ENCODE measurements at regions not wholly inside any gene's neighbourhood (a gene's known extent, or its start where the extent isn't known, plus 50 kb on each side); places are given as distances from the start of the nearest gene placed in this dataset.

GRCh38 chr10:10811562-10811961 is 206.1 kb upstream of the CELF2 start:
- Histone ChIP-seq H3K9me3 (ENCODE audit: low read length) (no peaks in the 10 kb centered on the region), H3K4me3 (ENCODE audit: low read depth, low read length, poor library complexity, severe bottlenecking) (no peak overlapping the region), H2AFZ (ENCODE audit: low read length) (no peak overlapping the region), H3K79me2 (ENCODE audit: insufficient read depth, low read length) (no peaks in the 10 kb centered on the region), H3F3A (ENCODE audit: insufficient read depth, low read length) (no peaks in the 10 kb centered on the region), H3K9ac (ENCODE audit: low read length) (no peak overlapping the region), H4K20me1 (ENCODE audit: insufficient read depth, low read length) (no peaks in the 10 kb centered on the region), H3K4me1 (ENCODE audit: insufficient read depth, low read length, severe bottlenecking) (no peaks in the 10 kb centered on the region), H3K9me2 (ENCODE audit: low read depth, low read length) (no peaks in the 10 kb centered on the region), H3K4me2 (ENCODE audit: low read length) (no peak overlapping the region), H3K36me3 (ENCODE audit: insufficient read depth, low read length) (no peaks in the 10 kb centered on the region), H3K27me3 (ENCODE audit: insufficient read depth, low read length) (no peaks in the 10 kb centered on the region), H3K27ac (ENCODE audit: low read depth, low read length, poor library complexity, severe bottlenecking) (no peak overlapping the region)
- TF ChIP-seq EZH2 (IDR thresholded peaks at IDR 0.05; ENCODE audit: borderline replicate concordance, low read length) = no peak
- no peak for TF ChIP-seq CTCF (IDR thresholded peaks at IDR 0.05; ENCODE audit: low read length)

GRCh38 chr10:10813656-10814055 is 204.0 kb upstream of the CELF2 start:
- no peaks in the 10 kb centered on the region for H3K27me3 ChIP-seq (ENCODE audit: insufficient read depth, low read length)
- no peak overlapping the region for H3K9ac ChIP-seq (ENCODE audit: low read length)
- no peak overlapping the region for H3K4me3 ChIP-seq (ENCODE audit: low read depth, low read length, poor library complexity, severe bottlenecking)
- no peaks in the 10 kb centered on the region for H3K9me3 ChIP-seq (ENCODE audit: low read length)
- H3K9me2 ChIP-seq (ENCODE audit: low read depth, low read length) = no peaks in the 10 kb centered on the region
- H3K27ac ChIP-seq (ENCODE audit: low read depth, low read length, poor library complexity, severe bottlenecking) = no peak overlapping the region
- no peaks in the 10 kb centered on the region for H4K20me1 ChIP-seq (ENCODE audit: insufficient read depth, low read length)
- H2AFZ ChIP-seq (ENCODE audit: low read length) = no peak overlapping the region
- H3K79me2 ChIP-seq (ENCODE audit: insufficient read depth, low read length) = no peaks in the 10 kb centered on the region
- no peaks in the 10 kb centered on the region for H3K36me3 ChIP-seq (ENCODE audit: insufficient read depth, low read length)
- H3K4me2 ChIP-seq (ENCODE audit: low read length) = no peak overlapping the region
- no peaks in the 10 kb centered on the region for H3F3A ChIP-seq (ENCODE audit: insufficient read depth, low read length)
- TF ChIP-seq CTCF (IDR thresholded peaks at IDR 0.05; ENCODE audit: low read length) (no peak), EZH2 (IDR thresholded peaks at IDR 0.05; ENCODE audit: borderline replicate concordance, low read length) (no peak)
- no peaks in the 10 kb centered on the region for H3K4me1 ChIP-seq (ENCODE audit: insufficient read depth, low read length, severe bottlenecking)

- H3K9me2 ChIP-seq (ENCODE audit: low read depth, low read length) = no peaks in the 10 kb centered on the region
- H2AFZ ChIP-seq (ENCODE audit: low read length) = no peak overlapping the region
- H3K79me2 ChIP-seq (ENCODE audit: insufficient read depth, low read length) = no peaks in the 10 kb centered on the region
- H3K4me1 ChIP-seq (ENCODE audit: insufficient read depth, low read length, severe bottlenecking) = no peaks in the 10 kb centered on the region
- no peak overlapping the region for H3K9ac ChIP-seq (ENCODE audit: low read length)
- TF ChIP-seq EZH2 (IDR thresholded peaks at IDR 0.05; ENCODE audit: borderline replicate concordance, low read length) (no peak), CTCF (IDR thresholded peaks at IDR 0.05; ENCODE audit: low read length) (no peak)
- no peak overlapping the region for H3K27ac ChIP-seq (ENCODE audit: low read depth, low read length, poor library complexity, severe bottlenecking)
- no peak overlapping the region for H3K4me3 ChIP-seq (ENCODE audit: low read depth, low read length, poor library complexity, severe bottlenecking)
- H3K4me2 ChIP-seq (ENCODE audit: low read length) = no peak overlapping the region
- H3K27me3 ChIP-seq (ENCODE audit: insufficient read depth, low read length) = no peaks in the 10 kb centered on the region
- H3K9me3 ChIP-seq (ENCODE audit: low read length) = no peaks in the 10 kb centered on the region
- H4K20me1 ChIP-seq (ENCODE audit: insufficient read depth, low read length) = no peaks in the 10 kb centered on the region
- H3F3A ChIP-seq (ENCODE audit: insufficient read depth, low read length) = no peaks in the 10 kb centered on the region
- no peaks in the 10 kb centered on the region for H3K36me3 ChIP-seq (ENCODE audit: insufficient read depth, low read length)
These were observed 203.6 kb upstream of the CELF2 start for GRCh38 chr10:10814069-10814468.
